Stimulated activated CD8-positive, alpha-beta memory T cell treated with anti-CD3 and anti-CD28 coated beads, Interleukin-15, amount 100 ng/mL, for 48 hours (primary cell): ENCODE measurements at regions not wholly inside any gene's neighbourhood (a gene's known extent, or its start where the extent isn't known, plus 50 kb on each side); places are given as distances from the start of the nearest gene placed in this dataset.

Experiments used
- DNase-seq, 2 donors: peaks; one replicate each; pipeline ENCODE4 v3.0.0-alpha.2; 2020; ENCODE audit warnings: low read depth in 2 of 2

- DNase-seq, result no peak
These were observed 252.9 kb downstream of the SNX13 start for GRCh38 chr7:17687361-17687760.

- DNase-seq, result no peak
These were observed 250.9 kb downstream of the SNX13 start for GRCh38 chr7:17689361-17689902.

- DNase-seq, result no peak
These were observed 250.3 kb downstream of the SNX13 start for GRCh38 chr7:17690030-17690429.

DNA sequence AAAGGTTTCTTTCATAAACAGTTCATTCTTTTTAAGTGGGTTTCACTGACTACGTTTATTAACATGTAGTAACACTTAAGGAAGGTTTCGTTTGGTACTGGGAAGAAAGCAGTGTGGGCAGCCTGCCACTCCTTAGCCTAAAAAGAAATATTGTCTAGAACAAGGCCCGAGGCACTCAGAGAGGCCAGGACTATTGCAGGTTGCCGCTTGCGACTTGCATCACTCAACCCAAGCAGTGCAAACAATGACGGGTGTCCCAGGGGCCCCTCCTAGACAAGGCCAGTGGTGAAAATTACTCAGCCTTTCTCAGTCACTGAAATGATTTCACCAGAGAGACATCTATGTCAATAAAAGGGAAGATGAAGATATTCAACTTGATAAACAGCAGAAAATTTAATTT is 243.9 kb downstream of the SNX13 start:
- no peak for DNase-seq

GRCh38 chr7:17697128-17697881 is 243.0 kb downstream of the SNX13 start:
- no peak for DNase-seq

DNA sequence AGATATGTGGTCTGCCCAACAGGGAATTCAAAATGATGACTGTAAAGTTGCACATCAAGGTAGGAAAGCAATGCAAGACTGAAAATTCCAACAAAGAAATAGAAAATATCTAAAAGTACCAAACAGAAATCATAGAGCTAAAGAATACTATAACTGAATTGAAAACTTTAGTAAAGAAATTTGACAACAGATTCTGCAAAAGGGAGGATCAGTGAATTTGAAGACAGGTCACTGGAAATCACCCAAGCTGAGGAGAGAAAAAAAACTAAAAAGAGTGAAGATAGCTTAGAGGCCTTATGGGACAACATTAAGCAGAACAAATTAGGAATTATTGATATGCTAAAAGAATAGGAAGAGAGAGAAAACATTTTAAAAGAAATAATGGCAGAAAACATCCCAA is 240.6 kb downstream of the SNX13 start:
- DNase-seq, result no peak

GRCh38 chr7:17700138-17700537 is 240.2 kb downstream of the SNX13 start:
- no peak for DNase-seq

DNA sequence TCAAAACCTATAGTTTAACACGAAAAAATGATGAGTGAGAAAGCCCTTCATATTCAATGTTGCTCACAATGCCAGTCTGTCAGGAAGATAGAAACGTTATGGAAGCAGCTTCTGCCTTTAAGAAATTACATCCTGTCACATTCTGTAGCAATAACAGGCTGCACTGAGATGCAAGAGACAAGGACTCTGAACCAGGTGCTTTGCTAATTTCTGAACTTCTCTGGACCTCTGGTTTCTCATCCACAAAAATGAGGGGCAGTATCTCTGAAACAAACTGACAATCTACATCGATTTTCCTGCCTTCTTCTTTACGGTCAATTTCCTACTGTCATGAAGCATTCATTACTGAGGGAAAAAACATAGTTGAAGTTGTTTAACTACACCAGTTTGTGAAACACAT is 234.0 kb downstream of the SNX13 start:
- no peak for DNase-seq

GRCh38 chr7:17706734-17707133 is 233.6 kb downstream of the SNX13 start:
- peak in 1 of 2 donors; percentile 7 for DNase-seq

GRCh38 chr7:17709127-17709526 is 231.2 kb downstream of the SNX13 start:
- DNase-seq, result no peak

- no peak for DNase-seq
These were observed 230.7 kb downstream of the SNX13 start for GRCh38 chr7:17709599-17709998.

- DNase-seq, result no peak
These were observed 230.0 kb downstream of the SNX13 start for GRCh38 chr7:17710312-17710711.

GRCh38 chr7:17713584-17713983 is 226.7 kb downstream of the SNX13 start:
- DNase-seq, result no peak

DNA sequence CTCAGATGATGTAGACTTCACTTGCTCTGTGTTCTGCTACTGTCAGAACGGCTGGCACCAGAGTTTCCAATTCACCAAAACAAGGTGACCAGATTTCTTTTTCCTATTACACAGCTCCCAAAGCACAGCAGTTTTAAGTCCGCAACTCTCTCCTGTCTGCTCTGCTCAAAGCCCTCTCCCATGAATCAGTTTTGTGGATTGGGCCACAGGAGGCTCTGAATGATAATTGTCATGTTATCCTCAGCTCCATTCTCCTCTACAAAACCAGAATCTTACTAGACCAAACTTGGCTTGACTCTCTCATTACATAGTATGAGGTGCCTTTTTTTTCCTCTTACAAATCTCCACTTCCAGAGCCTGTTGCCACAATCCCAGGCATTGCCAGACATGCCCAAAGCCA is 223.5 kb downstream of the SNX13 start:
- DNase-seq, result no peak

- DNase-seq, result no peak
These were observed 220.3 kb downstream of the SNX13 start for GRCh38 chr7:17719998-17720397.

DNA sequence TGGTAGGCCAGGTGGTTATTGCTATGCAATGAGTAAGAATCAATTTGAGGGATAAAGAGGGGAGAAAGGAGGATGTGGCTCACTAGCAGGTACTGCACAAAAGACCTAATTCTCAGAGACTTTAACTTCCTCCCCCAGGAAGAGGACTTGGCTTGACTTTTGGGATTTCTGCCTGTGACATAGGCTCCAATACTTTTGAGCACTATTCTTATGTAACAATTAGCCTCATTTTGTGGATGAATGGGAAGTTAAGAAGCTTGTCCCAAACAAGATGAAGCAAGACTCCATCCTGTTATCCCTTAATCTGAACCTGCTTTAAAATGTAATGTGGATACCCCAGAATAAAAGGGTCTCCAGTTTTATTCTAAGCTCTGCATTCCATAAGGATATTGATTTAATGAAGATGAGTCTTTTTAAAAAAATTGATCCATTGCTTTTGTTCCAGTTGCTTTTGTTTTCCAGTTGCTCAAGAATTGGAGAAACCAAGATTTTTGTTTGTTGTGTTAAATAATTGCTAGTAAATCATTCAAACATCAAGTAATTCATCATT is 218.5 kb downstream of the SNX13 start:
- no peak for DNase-seq

GRCh38 chr7:17722798-17723197 is 217.5 kb downstream of the SNX13 start:
- DNase-seq, result no peak

GRCh38 chr7:17725821-17726220 is 214.5 kb downstream of the SNX13 start:
- DNase-seq, result no peak

GRCh38 chr7:17732083-17732482 is 208.2 kb downstream of the SNX13 start:
- DNase-seq, result no peak
